C4-2B (cell line): ENCODE measurements at regions not wholly inside any gene's neighbourhood (a gene's known extent, or its start where the extent isn't known, plus 50 kb on each side); places are given as distances from the start of the nearest gene placed in this dataset.

ENCODE experiments used
- CTCF ChIP-seq: fragments of 450-650 bp; conservative IDR thresholded peaks from 2 replicates; pipeline ENCODE4 v1.5.1; 2017; ENCODE audit warnings: mild to moderate bottlenecking
- ZFX ChIP-seq: fragments of 450-650 bp; IDR thresholded peaks from 2 replicates; pipeline ENCODE4 v1.6.1; 2017

- TF ChIP-seq CTCF (no peak), ZFX (no peak)
These were observed 282.3 kb downstream of the FAT3 start for GRCh38 chr11:92506809-92507336.
